ENCODE measurements at regions not wholly inside any gene's neighbourhood (a gene's known extent, or its start where the extent isn't known, plus 50 kb on each side); places are given as distances from the start of the nearest gene placed in this dataset.
"Not testable (repeated sequence)": the region's sequence is repeated elsewhere in the genome, so short reads cannot be mapped to it uniquely, and the experiment has no call there.

- peaks cover 50 to 86% of the 10 kb centered on the region in 2 donors for H3K4me1 Mint-ChIP-seq
- H3K9me3 Mint-ChIP-seq; H3K27me3 Mint-ChIP-seq (ENCODE audit: low read depth in 3 of 3); H3K4me3 Mint-ChIP-seq; DNase-seq: not testable (repeated sequence)
- peaks cover 17 to 47% (median 23%) of the 10 kb centered on the region in 3 donors for H3K36me3 Mint-ChIP-seq
- peak overlapping the region; percentile 45 to 82 (median 68) for H3K27ac Mint-ChIP-seq
These were observed 50.8 kb downstream of the PPIAL4G start for GRCh38 chr1:148432318-148432717.

- not testable (repeated sequence) for DNase-seq; H3K9me3 Mint-ChIP-seq; H3K4me3 Mint-ChIP-seq; H3K27me3 Mint-ChIP-seq (ENCODE audit: low read depth in 3 of 3)
- Mint-ChIP-seq H3K4me1 (peaks cover 49 to 85% of the 10 kb centered on the region in 2 donors), H3K36me3 (peaks cover 17 to 53% (median 27%) of the 10 kb centered on the region in 3 donors), H3K27ac (peak overlapping the region; percentile 33 to 78 (median 53))
These were observed 53.2 kb downstream of the PPIAL4G start for GRCh38 chr1:148429856-148430255.

- not testable (repeated sequence) for H3K9me3 Mint-ChIP-seq; H3K4me3 Mint-ChIP-seq; H3K27me3 Mint-ChIP-seq (ENCODE audit: low read depth in 3 of 3)
- DNase-seq: peak in 1 of 3 donors; percentile 11
- peaks cover 10 to 36% (median 26%) of the 10 kb centered on the region in 3 donors for H3K36me3 Mint-ChIP-seq
- peaks cover 52 to 84% of the 10 kb centered on the region in 2 donors for H3K4me1 Mint-ChIP-seq
- H3K27ac Mint-ChIP-seq: peak overlapping the region; percentile 55 to 91 (median 84)
These were observed 56.0 kb downstream of the PPIAL4G start for GRCh38 chr1:148426940-148427611.

- not testable (repeated sequence) for H3K4me3 Mint-ChIP-seq; H3K27me3 Mint-ChIP-seq (ENCODE audit: low read depth in 3 of 3); DNase-seq; H3K9me3 Mint-ChIP-seq
- Mint-ChIP-seq H3K4me1 (peaks cover 47 to 77% of the 10 kb centered on the region in 2 donors), H3K36me3 (peaks cover 10 to 30% (median 26%) of the 10 kb centered on the region in 3 donors), H3K27ac (peak overlapping the region; percentile 55 to 91 (median 84))
These were observed 56.7 kb downstream of the PPIAL4G start for GRCh38 chr1:148426385-148426784.

- Mint-ChIP-seq H3K36me3 (peaks cover 7 to 24% (median 19%) of the 10 kb centered on the region in 3 donors), H3K4me1 (peaks cover 40 to 64% of the 10 kb centered on the region in 2 donors), H3K27ac (peak overlapping the region in 5 of 6 donors; percentile 42 to 85 (median 64))
- not testable (repeated sequence) for H3K4me3 Mint-ChIP-seq; DNase-seq; H3K9me3 Mint-ChIP-seq; H3K27me3 Mint-ChIP-seq (ENCODE audit: low read depth in 3 of 3)
These were observed 58.7 kb downstream of the PPIAL4G start for GRCh38 chr1:148424143-148425003.

GRCh38 chr1:148422921-148423320 lies 60.2 kb downstream of the PPIAL4G start:
- not testable (repeated sequence) for H3K36me3 Mint-ChIP-seq; H3K27me3 Mint-ChIP-seq (ENCODE audit: low read depth in 3 of 3); H3K9me3 Mint-ChIP-seq; DNase-seq; H3K4me3 Mint-ChIP-seq
- Mint-ChIP-seq H3K4me1 (peaks cover 33 to 50% of the 10 kb centered on the region in 2 donors), H3K27ac (peak overlapping the region in 3 of 6 donors; percentile 42 to 85 (median 61))

GRCh38 chr1:148417241-148417640 lies 65.9 kb downstream of the PPIAL4G start:
- H3K27me3 Mint-ChIP-seq (ENCODE audit: low read depth in 3 of 3); H3K4me1 Mint-ChIP-seq; H3K36me3 Mint-ChIP-seq; H3K4me3 Mint-ChIP-seq; H3K9me3 Mint-ChIP-seq; DNase-seq: not testable (repeated sequence)
- peak overlapping the region in 1 of 6 donors; percentile 57 for H3K27ac Mint-ChIP-seq

- H3K27ac Mint-ChIP-seq; H3K27me3 Mint-ChIP-seq (ENCODE audit: low read depth in 3 of 3); H3K9me3 Mint-ChIP-seq; H3K4me1 Mint-ChIP-seq; H3K4me3 Mint-ChIP-seq; DNase-seq: not testable (repeated sequence)
- H3K36me3 Mint-ChIP-seq: peaks cover 0 to 12% (median 8%) of the 10 kb centered on the region in 3 donors
These were observed 69.7 kb downstream of the PPIAL4G start for GRCh38 chr1:148413385-148413784.

GRCh38 chr1:148404786-148405568 lies 78.1 kb downstream of the PPIAL4G start:
- H3K36me3 Mint-ChIP-seq, H3K9me3 Mint-ChIP-seq, DNase-seq, H3K4me3 Mint-ChIP-seq: not testable (repeated sequence)
- Mint-ChIP-seq H3K27me3 (ENCODE audit: low read depth in 3 of 3) (peaks cover 3 to 16% (median 5%) of the 10 kb centered on the region in 3 donors), H3K27ac (peak overlapping the region in 3 of 6 donors; percentile 29 to 55 (median 48)), H3K4me1 (peaks cover 24 to 43% of the 10 kb centered on the region in 2 donors)

GRCh38 chr1:148403925-148404324 lies 79.2 kb downstream of the PPIAL4G start:
- Mint-ChIP-seq H3K27me3 (ENCODE audit: low read depth in 3 of 3) (peaks cover 3 to 16% (median 5%) of the 10 kb centered on the region in 3 donors), H3K4me3 (peak overlapping the region; percentile 45 to 77 (median 52)), H3K27ac (peak overlapping the region; percentile 78 to 97 (median 84)), H3K4me1 (peaks cover 24 to 43% of the 10 kb centered on the region in 2 donors)
- H3K36me3 Mint-ChIP-seq, DNase-seq, H3K9me3 Mint-ChIP-seq: not testable (repeated sequence)

GRCh38 chr1:148403085-148403456 lies 80.0 kb downstream of the PPIAL4G start:
- H3K9me3 Mint-ChIP-seq, H3K36me3 Mint-ChIP-seq, DNase-seq: not testable (repeated sequence)
- peak overlapping the region; percentile 94 to 100 (median 100) for H3K27ac Mint-ChIP-seq
- peak overlapping the region; percentile 93 to 99 (median 99) for H3K4me3 Mint-ChIP-seq
- peaks cover 3 to 16% (median 7%) of the 10 kb centered on the region in 3 donors for H3K27me3 Mint-ChIP-seq (ENCODE audit: low read depth in 3 of 3)
- peaks cover 24 to 39% of the 10 kb centered on the region in 2 donors for H3K4me1 Mint-ChIP-seq

GRCh38 chr1:148402152-148403084 lies 80.7 kb downstream of the PPIAL4G start:
- not testable (repeated sequence) for H3K36me3 Mint-ChIP-seq

More at GRCh38 chr1:148402152-148403084, 80.7 kb downstream of the PPIAL4G start:
- Mint-ChIP-seq H3K27me3 (ENCODE audit: low read depth in 3 of 3) (peaks cover 3 to 13% (median 7%) of the 10 kb centered on the region in 3 donors), H3K27ac (peak overlapping the region; percentile 94 to 100 (median 100)), H3K4me1 (peaks cover 27 to 40% of the 10 kb centered on the region in 2 donors), H3K4me3 (peak overlapping the region; percentile 93 to 99 (median 99))
- H3K9me3 Mint-ChIP-seq: not testable (repeated sequence)
- peak; percentile 83 to 85 (median 84) for DNase-seq

All from immature natural killer cell (primary cell).